Left ventricle myocardium inferior (tissue), 1 donor: ENCODE measurements at regions not wholly inside any gene's neighbourhood (a gene's known extent, or its start where the extent isn't known, plus 50 kb on each side); places are given as distances from the start of the nearest gene placed in this dataset.

Source experiments
- DNase-seq: peaks from one replicate; pipeline ENCODE4 v3.0.0-alpha.2; 2020
- H3K27ac ChIP-seq: fragments of 200-600 bp; replicated peaks from 2 replicates; pipeline ENCODE4 v1.8.0; 2021
- H3K27me3 ChIP-seq: fragments of 200-600 bp; 2 replicates; pipeline ENCODE4 v1.8.0; 2021; ENCODE audit warnings: low read depth
- H3K36me3 ChIP-seq: fragments of 200-600 bp; 2 replicates; pipeline ENCODE4 v1.8.0; 2021
- H3K4me1 ChIP-seq: fragments of 200-600 bp; 2 replicates; pipeline ENCODE4 v1.8.0; 2021
- H3K4me3 ChIP-seq: fragments of 200-600 bp; 2 replicates; pipeline ENCODE4 v1.8.0; 2021; ENCODE audit warnings: mild to moderate bottlenecking, moderate library complexity
- H3K9me3 ChIP-seq: fragments of 200-600 bp; replicated peaks from 2 replicates; pipeline ENCODE4 v1.8.0; 2021
- intact Hi-C: fragments of 100-400 bp; cut with micrococcal nuclease; formaldehyde crosslinking; loops from one replicate; pipeline ENCODE4 v1.11.0; 2022
- TF ChIP-seq, protein P1 (sequence below): fragments of 200-600 bp; IDR thresholded peaks from 2 replicates; pipeline ENCODE4 v1.8.0; 2021; ENCODE audit warnings: antibody characterized with exemption, mild to moderate bottlenecking, borderline replicate concordance
- donor health status: DM: no; HTN: yes; CAD: no; lungs with severe emphysema.

DNA sequence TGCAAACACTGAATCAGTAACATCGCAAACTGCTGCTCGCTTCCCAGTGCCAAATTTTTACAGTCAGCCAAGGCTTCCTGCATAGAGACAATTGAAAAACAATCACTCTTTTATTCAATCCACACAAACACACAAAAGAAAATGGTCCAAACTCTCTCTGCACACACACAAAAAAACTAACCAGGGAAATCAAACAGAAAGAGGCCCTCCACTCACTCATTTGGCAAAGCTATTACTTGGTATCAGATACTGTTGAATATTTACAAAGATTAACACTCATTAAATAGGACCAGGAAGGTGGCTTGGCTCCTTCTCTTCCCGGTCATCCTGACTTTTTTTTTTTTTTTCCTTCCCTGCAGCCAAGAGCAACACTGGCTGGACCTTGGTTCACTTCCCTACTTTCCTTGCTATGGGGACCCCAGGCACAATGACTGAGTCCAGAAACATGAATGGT, 62.4 kb upstream of the SPATA12 start:
- intact Hi-C loops: loop anchor here (10.0 kb wide), 1 partner anchor 97 kb away; no protein-coding TSS in a partner anchor

DNA sequence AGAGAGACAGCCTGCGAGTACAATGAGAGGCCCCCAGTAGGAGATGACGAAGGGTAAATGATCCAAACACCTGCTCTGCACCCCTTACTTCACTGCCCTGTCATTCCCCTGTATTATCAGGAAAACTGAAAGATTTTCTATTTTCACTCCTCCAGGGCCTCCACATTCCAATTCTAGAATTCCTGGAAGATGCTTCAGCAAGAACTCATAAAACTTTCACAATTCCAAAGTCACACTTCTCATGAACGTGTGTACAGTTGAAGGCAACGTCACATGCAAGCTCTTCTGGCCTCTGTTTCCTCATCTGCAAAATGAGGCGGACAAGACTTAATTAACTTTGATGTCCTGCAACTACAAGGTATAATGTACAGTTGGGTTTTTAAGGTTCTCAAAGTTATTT, 62.8 kb upstream of the SPATA12 start:
- H3K4me3 ChIP-seq: no peak overlapping the region
- no peaks in the 10 kb centered on the region for H3K36me3 ChIP-seq
- no peaks in the 10 kb centered on the region for H3K27me3 ChIP-seq
- intact Hi-C loops: loop anchor here (10.0 kb wide), 1 partner anchor 97 kb away; no protein-coding TSS in a partner anchor
- no peaks in the 10 kb centered on the region for H3K9me3 ChIP-seq
- peaks cover 13% of the 10 kb centered on the region for H3K4me1 ChIP-seq
- no peak overlapping the region for H3K27ac ChIP-seq
- TF ChIP-seq, protein P1, sequence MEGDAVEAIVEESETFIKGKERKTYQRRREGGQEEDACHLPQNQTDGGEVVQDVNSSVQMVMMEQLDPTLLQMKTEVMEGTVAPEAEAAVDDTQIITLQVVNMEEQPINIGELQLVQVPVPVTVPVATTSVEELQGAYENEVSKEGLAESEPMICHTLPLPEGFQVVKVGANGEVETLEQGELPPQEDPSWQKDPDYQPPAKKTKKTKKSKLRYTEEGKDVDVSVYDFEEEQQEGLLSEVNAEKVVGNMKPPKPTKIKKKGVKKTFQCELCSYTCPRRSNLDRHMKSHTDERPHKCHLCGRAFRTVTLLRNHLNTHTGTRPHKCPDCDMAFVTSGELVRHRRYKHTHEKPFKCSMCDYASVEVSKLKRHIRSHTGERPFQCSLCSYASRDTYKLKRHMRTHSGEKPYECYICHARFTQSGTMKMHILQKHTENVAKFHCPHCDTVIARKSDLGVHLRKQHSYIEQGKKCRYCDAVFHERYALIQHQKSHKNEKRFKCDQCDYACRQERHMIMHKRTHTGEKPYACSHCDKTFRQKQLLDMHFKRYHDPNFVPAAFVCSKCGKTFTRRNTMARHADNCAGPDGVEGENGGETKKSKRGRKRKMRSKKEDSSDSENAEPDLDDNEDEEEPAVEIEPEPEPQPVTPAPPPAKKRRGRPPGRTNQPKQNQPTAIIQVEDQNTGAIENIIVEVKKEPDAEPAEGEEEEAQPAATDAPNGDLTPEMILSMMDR: no peak
- DNase-seq: no peak

More for the DNA sequence above, 62.4 kb upstream of the SPATA12 start:
- TF ChIP-seq, protein P1: no peak
- Histone ChIP-seq H3K4me3 (no peak overlapping the region), H3K27ac (no peak overlapping the region), H3K9me3 (no peaks in the 10 kb centered on the region), H3K27me3 (no peaks in the 10 kb centered on the region), H3K4me1 (peaks cover 13% of the 10 kb centered on the region), H3K36me3 (no peaks in the 10 kb centered on the region)
- no peak for DNase-seq

DNA sequence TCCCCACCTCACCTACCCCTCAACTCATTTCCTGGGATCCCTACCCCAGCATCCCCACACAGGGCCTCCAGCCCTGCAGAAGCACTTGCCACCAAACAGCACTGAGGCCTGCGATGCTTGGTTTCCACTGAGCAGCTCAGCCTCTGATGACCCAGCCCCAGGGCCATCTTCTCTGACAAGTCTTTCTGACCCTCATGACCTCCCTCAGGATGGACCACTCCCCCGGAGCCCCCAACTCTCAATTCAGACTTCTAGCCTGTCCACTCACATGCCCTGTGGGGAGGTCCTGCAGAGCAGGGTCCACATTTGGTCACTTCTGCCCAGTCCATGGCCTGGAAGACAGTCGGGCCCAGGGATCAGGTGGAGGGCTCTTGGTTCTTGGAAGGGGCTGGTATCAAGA, 63.4 kb upstream of the SPATA12 start:
- Histone ChIP-seq H3K4me3 (no peak overlapping the region), H3K27ac (no peak overlapping the region), H3K27me3 (no peaks in the 10 kb centered on the region), H3K9me3 (no peaks in the 10 kb centered on the region), H3K36me3 (no peaks in the 10 kb centered on the region), H3K4me1 (peaks cover 13% of the 10 kb centered on the region)
- TF ChIP-seq, protein P1: no peak
- DNase-seq: no peak
- intact Hi-C loops: loop anchor here (10.0 kb wide), 1 partner anchor 98 kb away; no protein-coding TSS in a partner anchor

DNA sequence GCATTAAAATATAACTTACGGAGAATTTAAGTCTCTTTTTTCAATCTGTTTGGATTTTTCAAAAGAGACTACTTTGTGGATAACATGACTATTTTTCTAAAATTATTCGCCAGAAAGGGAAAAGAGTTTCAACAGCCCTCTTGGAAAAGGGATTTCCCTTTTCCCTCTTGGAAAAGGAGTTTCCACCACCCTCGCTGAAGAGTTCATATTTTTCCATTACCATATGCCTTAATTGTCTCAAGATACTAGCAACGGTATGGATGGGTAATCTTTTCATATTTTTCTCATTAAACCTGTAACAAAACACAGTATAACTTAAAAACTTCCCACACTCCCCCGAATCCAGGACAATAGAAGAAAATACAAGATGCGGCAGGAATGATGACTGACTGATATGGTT, 66.1 kb upstream of the SPATA12 start:
- intact Hi-C loops: loop anchor here (10.0 kb wide), 1 partner anchor 100 kb away; no protein-coding TSS in a partner anchor
- Histone ChIP-seq H3K9me3 (no peaks in the 10 kb centered on the region), H3K27ac (no peak overlapping the region), H3K4me3 (no peak overlapping the region), H3K27me3 (no peaks in the 10 kb centered on the region), H3K4me1 (peaks cover 21% of the 10 kb centered on the region), H3K36me3 (no peaks in the 10 kb centered on the region)
- no peak for DNase-seq
- TF ChIP-seq, protein P1: no peak

DNA sequence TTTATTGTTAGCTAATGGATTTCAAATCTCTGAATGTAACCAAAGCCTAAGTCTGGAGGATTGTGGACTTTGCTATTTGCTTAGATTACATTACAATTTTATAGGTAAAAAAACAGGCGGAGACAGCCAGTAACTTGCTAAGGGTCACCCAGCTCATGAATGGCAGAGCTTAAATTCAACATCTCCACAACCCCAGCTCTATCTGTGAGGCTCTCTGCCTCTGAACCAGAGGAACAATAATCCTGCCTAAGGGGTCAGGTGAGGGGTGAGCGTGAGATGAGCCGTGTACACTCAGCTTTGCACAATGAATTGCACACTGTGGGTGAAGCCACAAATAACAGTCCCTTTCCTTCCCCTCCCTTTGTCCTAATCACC, 69.8 kb upstream of the SPATA12 start:
- no peak for DNase-seq
- Histone ChIP-seq H3K9me3 (no peaks in the 10 kb centered on the region), H3K27ac (no peak overlapping the region), H3K27me3 (no peaks in the 10 kb centered on the region), H3K4me3 (no peak overlapping the region), H3K4me1 (peaks cover 27% of the 10 kb centered on the region), H3K36me3 (no peaks in the 10 kb centered on the region)
- TF ChIP-seq, protein P1: no peak
- intact Hi-C loops: loop anchor here (10.0 kb wide), 1 partner anchor 104 kb away; no protein-coding TSS in a partner anchor
